ENCODE measurements at regions not wholly inside any gene's neighbourhood (a gene's known extent, or its start where the extent isn't known, plus 50 kb on each side); places are given as distances from the start of the nearest gene placed in this dataset.

DNA sequence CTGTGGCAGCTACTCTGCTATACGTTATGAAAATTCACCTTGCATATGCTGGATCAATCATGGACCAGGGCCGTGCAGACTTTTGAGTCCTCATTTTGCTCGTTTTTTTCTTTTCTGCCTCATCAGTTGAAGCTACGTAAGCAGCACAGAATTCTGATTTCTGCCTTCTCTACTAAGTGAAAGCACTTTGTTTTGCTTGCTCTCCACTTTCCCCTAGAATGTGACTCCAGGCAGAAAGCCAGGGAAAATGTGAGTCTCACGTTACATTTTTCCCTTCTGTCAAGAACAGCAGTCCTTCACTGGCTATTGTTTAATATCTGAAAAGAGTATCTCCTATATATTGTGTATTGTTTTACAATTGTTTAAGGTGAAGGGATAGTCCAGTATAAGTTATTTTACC, 1840.1 kb downstream of the PCDH7 start:
- Histone ChIP-seq H3K36me3 (ENCODE audit: insufficient read depth, low read length) (no peaks in the 10 kb centered on the region), H3K9me2 (ENCODE audit: low read depth, low read length) (no peaks in the 10 kb centered on the region), H3K9me3 (ENCODE audit: low read length) (no peaks in the 10 kb centered on the region), H3K79me2 (ENCODE audit: insufficient read depth, low read length) (no peaks in the 10 kb centered on the region), H2AFZ (ENCODE audit: low read length) (peak overlapping the region; percentile 63; the same call in 1 of the 2 replicates), H3F3A (ENCODE audit: insufficient read depth, low read length) (no peaks in the 10 kb centered on the region), H4K20me1 (ENCODE audit: insufficient read depth, low read length) (no peaks in the 10 kb centered on the region), H3K9ac (ENCODE audit: low read length) (no peak overlapping the region), H3K27me3 (ENCODE audit: insufficient read depth, low read length) (no peaks in the 10 kb centered on the region), H3K4me1 (ENCODE audit: insufficient read depth, low read length, severe bottlenecking) (peaks cover 1% of the 10 kb centered on the region), H3K27ac (ENCODE audit: low read depth, low read length, poor library complexity, severe bottlenecking) (no peak overlapping the region), H3K4me2 (ENCODE audit: low read length) (no peak overlapping the region), H3K4me3 (ENCODE audit: low read depth, low read length, poor library complexity, severe bottlenecking) (no peak overlapping the region)
- TF ChIP-seq, protein P1, sequence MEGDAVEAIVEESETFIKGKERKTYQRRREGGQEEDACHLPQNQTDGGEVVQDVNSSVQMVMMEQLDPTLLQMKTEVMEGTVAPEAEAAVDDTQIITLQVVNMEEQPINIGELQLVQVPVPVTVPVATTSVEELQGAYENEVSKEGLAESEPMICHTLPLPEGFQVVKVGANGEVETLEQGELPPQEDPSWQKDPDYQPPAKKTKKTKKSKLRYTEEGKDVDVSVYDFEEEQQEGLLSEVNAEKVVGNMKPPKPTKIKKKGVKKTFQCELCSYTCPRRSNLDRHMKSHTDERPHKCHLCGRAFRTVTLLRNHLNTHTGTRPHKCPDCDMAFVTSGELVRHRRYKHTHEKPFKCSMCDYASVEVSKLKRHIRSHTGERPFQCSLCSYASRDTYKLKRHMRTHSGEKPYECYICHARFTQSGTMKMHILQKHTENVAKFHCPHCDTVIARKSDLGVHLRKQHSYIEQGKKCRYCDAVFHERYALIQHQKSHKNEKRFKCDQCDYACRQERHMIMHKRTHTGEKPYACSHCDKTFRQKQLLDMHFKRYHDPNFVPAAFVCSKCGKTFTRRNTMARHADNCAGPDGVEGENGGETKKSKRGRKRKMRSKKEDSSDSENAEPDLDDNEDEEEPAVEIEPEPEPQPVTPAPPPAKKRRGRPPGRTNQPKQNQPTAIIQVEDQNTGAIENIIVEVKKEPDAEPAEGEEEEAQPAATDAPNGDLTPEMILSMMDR (IDR thresholded peaks at IDR 0.05; ENCODE audit: low read length), result no peak
- no peak for TF ChIP-seq EZH2 (IDR thresholded peaks at IDR 0.05; ENCODE audit: borderline replicate concordance, low read length)

DNA sequence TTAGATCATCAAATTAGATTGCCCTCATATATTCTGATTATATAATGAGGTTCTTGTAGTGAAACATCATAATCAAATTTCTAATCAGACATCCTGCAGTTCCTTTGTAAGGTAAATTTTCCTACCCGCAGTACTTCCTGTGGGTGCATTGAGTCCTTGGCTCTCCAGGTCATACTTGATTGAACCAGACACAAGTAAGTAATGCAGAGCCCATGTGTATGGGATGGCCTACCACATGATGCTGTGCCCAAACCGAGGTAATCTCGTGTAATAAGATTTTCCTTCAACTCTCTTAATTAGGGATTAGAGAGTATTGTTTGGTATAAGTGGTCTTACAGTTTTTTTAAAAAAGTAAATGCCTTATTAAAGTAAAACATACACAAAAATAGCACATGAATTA, 1841.8 kb downstream of the PCDH7 start:
- no peak overlapping the region for H3K9ac ChIP-seq (ENCODE audit: low read length)
- no peak overlapping the region for H3K4me3 ChIP-seq (ENCODE audit: low read depth, low read length, poor library complexity, severe bottlenecking)
- no peaks in the 10 kb centered on the region for H3K36me3 ChIP-seq (ENCODE audit: insufficient read depth, low read length)
- no peak for TF ChIP-seq EZH2 (IDR thresholded peaks at IDR 0.05; ENCODE audit: borderline replicate concordance, low read length)
- TF ChIP-seq, protein P1 (IDR thresholded peaks at IDR 0.05; ENCODE audit: low read length), result no peak
- no peak overlapping the region for H3K27ac ChIP-seq (ENCODE audit: low read depth, low read length, poor library complexity, severe bottlenecking)
- H3F3A ChIP-seq (ENCODE audit: insufficient read depth, low read length), result no peaks in the 10 kb centered on the region
- no peak overlapping the region for H3K4me2 ChIP-seq (ENCODE audit: low read length)
- H3K9me3 ChIP-seq (ENCODE audit: low read length), result no peaks in the 10 kb centered on the region
- no peaks in the 10 kb centered on the region for H3K27me3 ChIP-seq (ENCODE audit: insufficient read depth, low read length)
- no peak overlapping the region for H2AFZ ChIP-seq (ENCODE audit: low read length)
- H3K4me1 ChIP-seq (ENCODE audit: insufficient read depth, low read length, severe bottlenecking), result peaks cover 8% of the 10 kb centered on the region
- no peaks in the 10 kb centered on the region for H3K9me2 ChIP-seq (ENCODE audit: low read depth, low read length)
- no peaks in the 10 kb centered on the region for H4K20me1 ChIP-seq (ENCODE audit: insufficient read depth, low read length)
- H3K79me2 ChIP-seq (ENCODE audit: insufficient read depth, low read length), result no peaks in the 10 kb centered on the region

DNA sequence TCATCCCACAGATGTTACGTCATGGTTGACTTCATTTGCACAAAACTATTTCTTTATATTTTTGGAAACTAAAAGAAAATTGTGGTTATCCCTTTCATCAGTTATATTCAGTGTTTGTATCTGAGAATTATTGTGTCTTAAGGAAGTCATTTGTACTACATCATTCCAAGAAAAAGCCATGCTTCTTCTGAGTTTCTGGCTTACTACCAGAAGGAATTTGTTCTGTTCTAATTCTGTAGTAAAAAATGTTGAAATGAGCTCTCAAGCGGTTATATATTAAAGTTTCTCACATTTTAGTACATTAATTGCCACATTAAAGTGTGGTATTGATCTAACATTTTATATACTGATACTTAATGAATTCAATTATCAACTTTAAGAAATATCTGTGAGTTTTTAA, 1844.5 kb downstream of the PCDH7 start:
- no peaks in the 10 kb centered on the region for H3K27me3 ChIP-seq (ENCODE audit: insufficient read depth, low read length)
- no peak overlapping the region for H3K27ac ChIP-seq (ENCODE audit: low read depth, low read length, poor library complexity, severe bottlenecking)
- no peaks in the 10 kb centered on the region for H3F3A ChIP-seq (ENCODE audit: insufficient read depth, low read length)
- no peak for TF ChIP-seq EZH2 (IDR thresholded peaks at IDR 0.05; ENCODE audit: borderline replicate concordance, low read length)
- TF ChIP-seq, protein P1 (IDR thresholded peaks at IDR 0.05; ENCODE audit: low read length), result no peak
- H3K4me3 ChIP-seq (ENCODE audit: low read depth, low read length, poor library complexity, severe bottlenecking), result no peak overlapping the region
- H3K9me2 ChIP-seq (ENCODE audit: low read depth, low read length), result no peaks in the 10 kb centered on the region
- no peaks in the 10 kb centered on the region for H3K79me2 ChIP-seq (ENCODE audit: insufficient read depth, low read length)
- H3K9me3 ChIP-seq (ENCODE audit: low read length), result no peaks in the 10 kb centered on the region
- no peak overlapping the region for H3K4me2 ChIP-seq (ENCODE audit: low read length)
- H3K36me3 ChIP-seq (ENCODE audit: insufficient read depth, low read length), result no peaks in the 10 kb centered on the region
- no peaks in the 10 kb centered on the region for H4K20me1 ChIP-seq (ENCODE audit: insufficient read depth, low read length)
- H3K9ac ChIP-seq (ENCODE audit: low read length), result no peak overlapping the region
- no peak overlapping the region for H2AFZ ChIP-seq (ENCODE audit: low read length)
- peaks cover 16% of the 10 kb centered on the region for H3K4me1 ChIP-seq (ENCODE audit: insufficient read depth, low read length, severe bottlenecking)

Measured in OCI-LY1 (cell line).